ENCODE measurements at regions not wholly inside any gene's neighbourhood (a gene's known extent, or its start where the extent isn't known, plus 50 kb on each side); places are given as distances from the start of the nearest gene placed in this dataset.

GRCh38 chr5:156188016-156188415 is 138.9 kb upstream of the SGCD start:
- H3K27ac ChIP-seq (ENCODE audit: low read depth in 1 of 2, low read length in 2 of 2): no peak overlapping the region
- no peaks in the 10 kb centered on the region for H3K27me3 Mint-ChIP-seq
- CTCF ChIA-PET: no interaction called here
- no peaks in the 10 kb centered on the region for H3K36me3 ChIP-seq (ENCODE audit: insufficient read depth, low read length)
- H3K4me3 Mint-ChIP-seq: no peak overlapping the region
- peaks cover 3% of the 10 kb centered on the region for H3K9me3 Mint-ChIP-seq
- no peak overlapping the region for H3K27ac Mint-ChIP-seq
- no peaks in the 10 kb centered on the region for H3K4me1 Mint-ChIP-seq (ENCODE audit: low read depth)
- no peaks in the 10 kb centered on the region for H3K4me1 ChIP-seq (ENCODE audit: insufficient read depth, low read length)
- H3K4me3 ChIP-seq (ENCODE audit: low read length): no peak overlapping the region
- DNase-seq (no peak), ATAC-seq (ENCODE audit: poor library complexity) (no peak)
- H3K36me3 Mint-ChIP-seq (ENCODE audit: low read depth): no peaks in the 10 kb centered on the region
- intact Hi-C loops (cut with DNase I, micrococcal nuclease): no loop called here
- no peak for TF ChIP-seq CTCF (IDR thresholded peaks at IDR 0.05)
- no peaks in the 10 kb centered on the region for H3K9me3 ChIP-seq (ENCODE audit: control insufficient read depth in 1 of 2, insufficient read depth in 1 of 2, low read length in 2 of 2)
- H3K27me3 ChIP-seq (ENCODE audit: control insufficient read depth in 1 of 2, insufficient read depth in 2 of 2, low read length in 2 of 2): no peaks in the 10 kb centered on the region
- POLR2A ChIA-PET: no interaction called here

GRCh38 chr5:156189628-156190027 is 137.3 kb upstream of the SGCD start:
- Mint-ChIP-seq H3K4me3 (no peak overlapping the region), H3K27me3 (no peaks in the 10 kb centered on the region), H3K4me1 (ENCODE audit: low read depth) (no peaks in the 10 kb centered on the region), H3K27ac (no peak overlapping the region), H3K36me3 (ENCODE audit: low read depth) (no peaks in the 10 kb centered on the region), H3K9me3 (peaks cover 3% of the 10 kb centered on the region)
- Histone ChIP-seq H3K27ac (ENCODE audit: low read depth in 1 of 2, low read length in 2 of 2) (no peak overlapping the region), H3K4me1 (ENCODE audit: insufficient read depth, low read length) (no peaks in the 10 kb centered on the region), H3K4me3 (ENCODE audit: low read length) (no peak overlapping the region), H3K27me3 (ENCODE audit: control insufficient read depth in 1 of 2, insufficient read depth in 2 of 2, low read length in 2 of 2) (no peaks in the 10 kb centered on the region), H3K9me3 (ENCODE audit: control insufficient read depth in 1 of 2, insufficient read depth in 1 of 2, low read length in 2 of 2) (no peaks in the 10 kb centered on the region), H3K36me3 (ENCODE audit: insufficient read depth, low read length) (no peaks in the 10 kb centered on the region)
- no peak for ATAC-seq (ENCODE audit: poor library complexity)
- POLR2A ChIA-PET: no interaction called here
- no peak for TF ChIP-seq CTCF (IDR thresholded peaks at IDR 0.05)
- no peak for DNase-seq
- intact Hi-C loops (cut with DNase I, micrococcal nuclease): no loop called here
- CTCF ChIA-PET: no interaction called here

- H3K27ac ChIP-seq (ENCODE audit: low read depth in 1 of 2, low read length in 2 of 2): no peak overlapping the region
- no peaks in the 10 kb centered on the region for H3K4me1 ChIP-seq (ENCODE audit: insufficient read depth, low read length)
- no peak overlapping the region for H3K4me3 ChIP-seq (ENCODE audit: low read length)
- H3K4me3 Mint-ChIP-seq: no peak overlapping the region
- no peaks in the 10 kb centered on the region for H3K36me3 ChIP-seq (ENCODE audit: insufficient read depth, low read length)
- ATAC-seq (ENCODE audit: poor library complexity) (no peak), DNase-seq (no peak)
- ChIA-PET POLR2A (no interaction called here), CTCF (no interaction called here)
- H3K27ac Mint-ChIP-seq: no peak overlapping the region
- H3K27me3 ChIP-seq (ENCODE audit: control insufficient read depth in 1 of 2, insufficient read depth in 2 of 2, low read length in 2 of 2): no peaks in the 10 kb centered on the region
- no peak for TF ChIP-seq CTCF (IDR thresholded peaks at IDR 0.05)
- H3K27me3 Mint-ChIP-seq: no peaks in the 10 kb centered on the region
- H3K9me3 ChIP-seq (ENCODE audit: control insufficient read depth in 1 of 2, insufficient read depth in 1 of 2, low read length in 2 of 2): no peaks in the 10 kb centered on the region
- H3K36me3 Mint-ChIP-seq (ENCODE audit: low read depth): no peaks in the 10 kb centered on the region
- H3K4me1 Mint-ChIP-seq (ENCODE audit: low read depth): no peaks in the 10 kb centered on the region
- intact Hi-C loops (cut with DNase I, micrococcal nuclease): no loop called here
- H3K9me3 Mint-ChIP-seq: peaks cover 3% of the 10 kb centered on the region
Measured at GRCh38 chr5:156191547-156191946, 135.4 kb upstream of the SGCD start.
